ENCODE measurements at regions not wholly inside any gene's neighbourhood (a gene's known extent, or its start where the extent isn't known, plus 50 kb on each side); places are given as distances from the start of the nearest gene placed in this dataset.

DNA sequence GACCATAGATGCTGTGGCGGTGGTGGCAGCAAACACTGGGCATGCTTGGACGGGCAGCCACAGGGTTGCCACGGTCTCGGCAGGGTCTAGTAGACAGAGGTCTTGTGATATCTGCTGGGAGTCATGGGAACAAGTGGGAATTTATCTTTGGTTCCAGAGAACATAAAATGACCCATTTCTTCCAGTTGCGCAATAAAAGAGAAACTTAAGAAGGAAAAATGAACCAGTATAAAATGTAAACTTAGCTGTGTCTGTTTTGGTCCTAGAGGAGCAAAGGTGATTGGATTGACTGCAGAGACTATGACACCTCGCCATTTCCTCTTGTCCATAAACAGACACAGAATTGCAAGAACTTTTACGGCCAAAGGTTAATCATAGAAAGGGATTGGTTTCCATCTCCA, 132.6 kb upstream of the RBBP8 start:
- CTCF ChIA-PET: interaction anchor here (0.6 to 4.0 kb wide), 8 partner anchors 8 to 181 kb away, joined by 3 to 35 read pairs (median 3); no protein-coding TSS in a partner anchor

DNA sequence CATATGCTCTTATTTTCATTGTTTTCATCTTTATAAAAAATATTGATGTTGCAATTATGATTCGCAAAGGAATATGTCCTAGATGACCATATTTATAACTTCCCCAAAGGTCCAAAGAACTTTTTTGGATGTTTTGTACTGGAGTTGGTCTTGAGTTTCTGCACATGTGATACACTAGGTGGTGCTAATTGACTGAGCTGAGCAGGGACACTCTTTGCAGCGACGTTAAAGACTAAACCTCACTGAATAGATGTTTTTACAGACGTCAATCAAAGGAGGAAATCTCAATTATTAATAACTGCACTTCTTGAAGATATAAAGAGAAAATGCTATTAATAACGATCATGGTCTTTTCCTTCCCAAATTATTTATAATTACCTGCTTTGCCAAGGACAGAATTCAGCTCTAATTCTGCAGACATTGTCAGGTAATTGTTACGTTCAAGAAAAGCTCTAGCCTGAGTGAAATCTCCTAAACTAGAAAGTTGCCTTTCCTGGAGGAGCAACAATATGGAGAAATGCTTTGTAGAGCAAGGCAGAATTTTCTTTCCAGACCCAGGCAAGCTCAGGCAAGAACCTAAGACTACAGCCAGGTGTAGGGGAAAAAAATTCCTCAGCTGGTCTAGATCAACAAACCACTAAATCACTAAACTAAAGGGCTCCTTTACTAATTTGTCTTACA, 119.3 kb upstream of the RBBP8 start:
- ChIA-PET CTCF (interaction anchor here (0.7 to 5.4 kb wide), 24 partner anchors 9 to 901 kb away, joined by 3 to 35 read pairs (median 4); partner anchors contain the start of gene RBBP8), POLR2A (no interaction called here)
- DNase-seq (ENCODE audit: low read depth): no peak
- H3K27me3 ChIP-seq (ENCODE audit: control insufficient read depth, insufficient read depth, low read length): peaks cover 4% of the 10 kb centered on the region; the same call in 1 of the 2 replicates
- H3K4me3 ChIP-seq (ENCODE audit: low read depth, low read length): no peak overlapping the region
- TF ChIP-seq, protein P1, sequence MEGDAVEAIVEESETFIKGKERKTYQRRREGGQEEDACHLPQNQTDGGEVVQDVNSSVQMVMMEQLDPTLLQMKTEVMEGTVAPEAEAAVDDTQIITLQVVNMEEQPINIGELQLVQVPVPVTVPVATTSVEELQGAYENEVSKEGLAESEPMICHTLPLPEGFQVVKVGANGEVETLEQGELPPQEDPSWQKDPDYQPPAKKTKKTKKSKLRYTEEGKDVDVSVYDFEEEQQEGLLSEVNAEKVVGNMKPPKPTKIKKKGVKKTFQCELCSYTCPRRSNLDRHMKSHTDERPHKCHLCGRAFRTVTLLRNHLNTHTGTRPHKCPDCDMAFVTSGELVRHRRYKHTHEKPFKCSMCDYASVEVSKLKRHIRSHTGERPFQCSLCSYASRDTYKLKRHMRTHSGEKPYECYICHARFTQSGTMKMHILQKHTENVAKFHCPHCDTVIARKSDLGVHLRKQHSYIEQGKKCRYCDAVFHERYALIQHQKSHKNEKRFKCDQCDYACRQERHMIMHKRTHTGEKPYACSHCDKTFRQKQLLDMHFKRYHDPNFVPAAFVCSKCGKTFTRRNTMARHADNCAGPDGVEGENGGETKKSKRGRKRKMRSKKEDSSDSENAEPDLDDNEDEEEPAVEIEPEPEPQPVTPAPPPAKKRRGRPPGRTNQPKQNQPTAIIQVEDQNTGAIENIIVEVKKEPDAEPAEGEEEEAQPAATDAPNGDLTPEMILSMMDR (IDR thresholded peaks at IDR 0.05; ENCODE audit: insufficient read depth, low read depth, low read length): peak; percentile 53
- no peaks in the 10 kb centered on the region for H3K36me3 ChIP-seq (ENCODE audit: control insufficient read depth, insufficient read depth, low read length)

More for the DNA sequence above, 132.6 kb upstream of the RBBP8 start:
- no peak for DNase-seq (ENCODE audit: low read depth)
- Histone ChIP-seq H3K4me3 (ENCODE audit: low read depth, low read length) (no peak overlapping the region), H3K36me3 (ENCODE audit: control insufficient read depth, insufficient read depth, low read length) (no peaks in the 10 kb centered on the region), H3K27me3 (ENCODE audit: control insufficient read depth, insufficient read depth, low read length) (no peaks in the 10 kb centered on the region; the same call in 1 of the 2 replicates)
- TF ChIP-seq, protein P1 (IDR thresholded peaks at IDR 0.05; ENCODE audit: insufficient read depth, low read depth, low read length): no peak
- POLR2A ChIA-PET: no interaction called here

DNA sequence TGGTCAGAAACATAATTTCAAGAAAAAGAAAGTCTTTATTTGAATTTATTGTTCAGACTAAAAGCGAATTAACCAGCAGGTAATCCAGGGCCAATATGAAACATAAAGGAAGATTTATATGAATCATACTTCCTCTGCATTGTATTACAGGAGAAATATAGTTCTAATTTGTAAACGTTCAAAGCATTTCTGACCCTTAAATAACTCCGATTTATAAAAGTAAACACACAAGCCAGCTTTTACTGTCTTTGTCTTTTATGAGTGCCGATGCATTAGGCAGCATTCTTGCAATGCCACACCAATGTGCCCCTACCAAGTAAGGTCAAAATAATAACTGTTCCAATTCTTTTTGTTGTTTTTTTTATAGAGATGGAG, 118.8 kb upstream of the RBBP8 start:
- TF ChIP-seq, protein P1 (IDR thresholded peaks at IDR 0.05; ENCODE audit: insufficient read depth, low read depth, low read length): no peak
- H3K36me3 ChIP-seq (ENCODE audit: control insufficient read depth, insufficient read depth, low read length): no peaks in the 10 kb centered on the region
- ChIA-PET CTCF (interaction anchor here (0.7 to 5.4 kb wide), 23 partner anchors 9 to 902 kb away, joined by 3 to 35 read pairs (median 4); partner anchors contain the start of gene RBBP8), POLR2A (no interaction called here)
- peaks cover 4% of the 10 kb centered on the region; the same call in 1 of the 2 replicates for H3K27me3 ChIP-seq (ENCODE audit: control insufficient read depth, insufficient read depth, low read length)
- DNase-seq (ENCODE audit: low read depth): no peak
- no peak overlapping the region for H3K4me3 ChIP-seq (ENCODE audit: low read depth, low read length)

DNA sequence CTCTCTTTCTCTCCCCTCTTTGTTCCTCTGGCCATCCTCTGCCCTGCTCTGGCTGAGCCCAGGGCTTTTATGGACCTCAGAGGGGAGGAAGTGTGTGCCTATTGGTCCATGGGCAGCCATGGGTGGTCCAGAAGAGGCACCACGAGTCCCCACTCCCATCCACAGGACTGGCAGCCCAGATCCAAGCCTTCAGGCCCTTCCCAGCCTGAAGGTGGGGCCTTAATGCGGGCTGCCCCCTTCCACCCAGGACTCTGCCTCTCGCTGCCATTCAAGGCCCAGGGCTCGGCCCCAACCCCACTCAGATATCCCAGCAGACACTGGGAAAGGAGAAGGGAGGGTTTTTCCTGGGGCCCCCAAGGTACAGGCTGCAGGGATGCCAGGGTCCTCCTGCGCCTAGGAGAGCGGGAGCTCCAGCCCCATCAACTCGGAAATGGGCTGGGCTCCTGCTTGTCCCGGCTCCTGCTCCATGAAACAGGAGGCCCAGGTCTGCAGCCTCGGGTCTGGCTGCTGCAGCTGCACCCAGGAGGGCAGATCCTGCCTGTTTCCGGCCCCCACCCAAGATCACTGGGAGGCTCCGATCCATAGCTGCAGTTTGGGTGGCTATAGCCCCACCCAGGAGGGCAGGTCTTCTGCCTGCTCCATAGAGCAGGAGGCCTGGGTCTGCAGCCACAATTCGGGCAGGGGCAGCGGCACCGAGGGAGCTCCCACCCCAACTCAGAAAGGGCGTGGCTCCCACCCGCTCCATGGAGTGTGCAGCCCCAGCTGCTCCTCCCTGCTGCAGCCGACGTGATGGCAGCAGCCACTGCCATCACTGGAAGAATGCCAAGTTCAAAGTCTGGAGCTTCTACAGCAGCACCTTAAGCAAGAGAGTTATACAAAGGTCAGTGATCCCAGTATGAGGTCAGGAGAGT, 116.6 kb upstream of the RBBP8 start:
- ChIA-PET POLR2A (no interaction called here), CTCF (interaction anchor here (1.3 to 5.4 kb wide), 4 partner anchors 16 to 173 kb away, joined by 3 to 35 read pairs (median 7); no protein-coding TSS in a partner anchor)
- TF ChIP-seq, protein P1 (IDR thresholded peaks at IDR 0.05; ENCODE audit: insufficient read depth, low read depth, low read length): no peak
- Histone ChIP-seq H3K4me3 (ENCODE audit: low read depth, low read length) (no peak overlapping the region), H3K36me3 (ENCODE audit: control insufficient read depth, insufficient read depth, low read length) (no peaks in the 10 kb centered on the region), H3K27me3 (ENCODE audit: control insufficient read depth, insufficient read depth, low read length) (peaks cover 4% of the 10 kb centered on the region; the same call in 1 of the 2 replicates)
- DNase-seq (ENCODE audit: low read depth): no peak

DNA sequence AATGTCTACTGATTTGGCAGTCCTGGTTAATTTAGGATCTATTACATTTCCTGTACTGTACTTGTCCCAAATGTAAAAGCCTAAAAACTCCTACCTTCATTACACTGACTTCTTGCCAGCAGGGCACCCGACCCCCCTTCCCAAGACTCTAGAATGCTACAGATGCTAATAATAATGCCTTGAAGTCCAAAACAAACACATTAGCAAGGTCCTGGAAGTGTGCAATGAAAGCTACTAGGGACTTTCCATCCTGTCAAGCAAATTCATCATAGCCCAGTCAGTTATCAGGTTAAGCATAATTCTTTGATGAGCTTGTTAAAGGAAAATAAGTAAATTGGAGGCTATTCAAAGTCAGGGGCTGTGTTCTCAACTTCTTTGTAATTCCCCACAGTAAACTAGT, 115.3 kb upstream of the RBBP8 start:
- no peak overlapping the region for H3K4me3 ChIP-seq (ENCODE audit: low read depth, low read length)
- DNase-seq (ENCODE audit: low read depth): no peak
- TF ChIP-seq, protein P1 (IDR thresholded peaks at IDR 0.05; ENCODE audit: insufficient read depth, low read depth, low read length): no peak
- CTCF ChIA-PET: interaction anchor here (0.8 to 1.6 kb wide), 3 partner anchors 165 to 171 kb away, joined by 3 to 4 read pairs (median 3); no protein-coding TSS in a partner anchor
- H3K36me3 ChIP-seq (ENCODE audit: control insufficient read depth, insufficient read depth, low read length): no peaks in the 10 kb centered on the region
- POLR2A ChIA-PET: no interaction called here
- H3K27me3 ChIP-seq (ENCODE audit: control insufficient read depth, insufficient read depth, low read length): peaks cover 3% of the 10 kb centered on the region; the same call in 1 of the 2 replicates
